ENCODE measurements at regions not wholly inside any gene's neighbourhood (a gene's known extent, or its start where the extent isn't known, plus 50 kb on each side); places are given as distances from the start of the nearest gene placed in this dataset.

- Histone ChIP-seq H3K9ac (ENCODE audit: low read depth in 1 of 2, low read length in 2 of 2) (no peak overlapping the region), H3K4me3 (ENCODE audit: low read length in 2 of 2) (no peak overlapping the region), H3K4me1 (ENCODE audit: control insufficient read depth in 2 of 2, insufficient read depth in 2 of 2, low read length in 2 of 2) (no peaks in the 10 kb centered on the region), H3K9me3 (ENCODE audit: control insufficient read depth in 2 of 2, low read length in 2 of 2) (no peaks in the 10 kb centered on the region), H3K36me3 (ENCODE audit: control insufficient read depth in 2 of 2, insufficient read depth in 2 of 2, low read length in 2 of 2) (no peaks in the 10 kb centered on the region), H3K27me3 (ENCODE audit: control insufficient read depth in 2 of 2, insufficient read depth in 2 of 2, low read length in 2 of 2) (peaks cover 0 to 3% of the 10 kb centered on the region in 2 donors), H3K27ac (ENCODE audit: low read depth in 2 of 2, low read length in 2 of 2) (no peak overlapping the region)
Measured at GRCh38 chr18:25962919-25963318, 127.5 kb downstream of the SS18 start.

- peaks cover 0 to 3% of the 10 kb centered on the region in 2 donors for H3K27me3 ChIP-seq (ENCODE audit: control insufficient read depth in 2 of 2, insufficient read depth in 2 of 2, low read length in 2 of 2)
- H3K4me1 ChIP-seq (ENCODE audit: control insufficient read depth in 2 of 2, insufficient read depth in 2 of 2, low read length in 2 of 2), result no peaks in the 10 kb centered on the region
- no peak overlapping the region for H3K27ac ChIP-seq (ENCODE audit: low read depth in 2 of 2, low read length in 2 of 2)
- no peak overlapping the region for H3K9ac ChIP-seq (ENCODE audit: low read depth in 1 of 2, low read length in 2 of 2)
- H3K4me3 ChIP-seq (ENCODE audit: low read length in 2 of 2), result no peak overlapping the region
- H3K36me3 ChIP-seq (ENCODE audit: control insufficient read depth in 2 of 2, insufficient read depth in 2 of 2, low read length in 2 of 2), result no peaks in the 10 kb centered on the region
- no peaks in the 10 kb centered on the region for H3K9me3 ChIP-seq (ENCODE audit: control insufficient read depth in 2 of 2, low read length in 2 of 2)
Measured at GRCh38 chr18:25962176-25962575, 128.2 kb downstream of the SS18 start.

GRCh38 chr18:25957017-25957416 is 133.4 kb downstream of the SS18 start:
- no peaks in the 10 kb centered on the region for H3K27me3 ChIP-seq (ENCODE audit: control insufficient read depth in 2 of 2, insufficient read depth in 2 of 2, low read length in 2 of 2)

GRCh38 chr18:25953111-25953510 is 137.3 kb downstream of the SS18 start:
- Histone ChIP-seq H3K36me3 (ENCODE audit: control insufficient read depth in 2 of 2, insufficient read depth in 2 of 2, low read length in 2 of 2) (no peaks in the 10 kb centered on the region), H3K4me3 (ENCODE audit: low read length in 2 of 2) (no peak overlapping the region), H3K27me3 (ENCODE audit: control insufficient read depth in 2 of 2, insufficient read depth in 2 of 2, low read length in 2 of 2) (no peaks in the 10 kb centered on the region), H3K9me3 (ENCODE audit: control insufficient read depth in 2 of 2, low read length in 2 of 2) (no peaks in the 10 kb centered on the region), H3K27ac (ENCODE audit: low read depth in 2 of 2, low read length in 2 of 2) (no peak overlapping the region), H3K9ac (ENCODE audit: low read depth in 1 of 2, low read length in 2 of 2) (no peak overlapping the region), H3K4me1 (ENCODE audit: control insufficient read depth in 2 of 2, insufficient read depth in 2 of 2, low read length in 2 of 2) (peaks cover 0 to 4% of the 10 kb centered on the region in 2 donors)

More at GRCh38 chr18:25957017-25957416, 133.4 kb downstream of the SS18 start:
- H3K9me3 ChIP-seq (ENCODE audit: control insufficient read depth in 2 of 2, low read length in 2 of 2), result no peaks in the 10 kb centered on the region
- no peak overlapping the region for H3K4me3 ChIP-seq (ENCODE audit: low read length in 2 of 2)
- H3K27ac ChIP-seq (ENCODE audit: low read depth in 2 of 2, low read length in 2 of 2), result no peak overlapping the region
- no peaks in the 10 kb centered on the region for H3K36me3 ChIP-seq (ENCODE audit: control insufficient read depth in 2 of 2, insufficient read depth in 2 of 2, low read length in 2 of 2)
- H3K4me1 ChIP-seq (ENCODE audit: control insufficient read depth in 2 of 2, insufficient read depth in 2 of 2, low read length in 2 of 2), result peaks cover 0 to 4% of the 10 kb centered on the region in 2 donors
- H3K9ac ChIP-seq (ENCODE audit: low read depth in 1 of 2, low read length in 2 of 2), result no peak overlapping the region

- H3K27ac ChIP-seq (ENCODE audit: low read depth in 2 of 2, low read length in 2 of 2), result no peak overlapping the region
- no peaks in the 10 kb centered on the region for H3K9me3 ChIP-seq (ENCODE audit: control insufficient read depth in 2 of 2, low read length in 2 of 2)
- no peak overlapping the region for H3K4me3 ChIP-seq (ENCODE audit: low read length in 2 of 2)
- no peak overlapping the region for H3K9ac ChIP-seq (ENCODE audit: low read depth in 1 of 2, low read length in 2 of 2)
- no peaks in the 10 kb centered on the region for H3K27me3 ChIP-seq (ENCODE audit: control insufficient read depth in 2 of 2, insufficient read depth in 2 of 2, low read length in 2 of 2)
- peaks cover 0 to 4% of the 10 kb centered on the region in 2 donors for H3K4me1 ChIP-seq (ENCODE audit: control insufficient read depth in 2 of 2, insufficient read depth in 2 of 2, low read length in 2 of 2)
- no peaks in the 10 kb centered on the region for H3K36me3 ChIP-seq (ENCODE audit: control insufficient read depth in 2 of 2, insufficient read depth in 2 of 2, low read length in 2 of 2)
Measured at GRCh38 chr18:25950321-25950720, 140.1 kb downstream of the SS18 start.

GRCh38 chr18:25946540-25946939 is 143.9 kb downstream of the SS18 start:
- H3K27ac ChIP-seq (ENCODE audit: low read depth in 2 of 2, low read length in 2 of 2), result no peak overlapping the region

GRCh38 chr18:25935356-25935755 is 155.1 kb downstream of the SS18 start:
- no peaks in the 10 kb centered on the region for H3K36me3 ChIP-seq (ENCODE audit: control insufficient read depth in 2 of 2, insufficient read depth in 2 of 2, low read length in 2 of 2)
- H3K9me3 ChIP-seq (ENCODE audit: control insufficient read depth in 2 of 2, low read length in 2 of 2), result no peaks in the 10 kb centered on the region
- no peaks in the 10 kb centered on the region for H3K4me1 ChIP-seq (ENCODE audit: control insufficient read depth in 2 of 2, insufficient read depth in 2 of 2, low read length in 2 of 2)
- H3K4me3 ChIP-seq (ENCODE audit: low read length in 2 of 2), result no peak overlapping the region
- no peak overlapping the region for H3K9ac ChIP-seq (ENCODE audit: low read depth in 1 of 2, low read length in 2 of 2)
- no peaks in the 10 kb centered on the region for H3K27me3 ChIP-seq (ENCODE audit: control insufficient read depth in 2 of 2, insufficient read depth in 2 of 2, low read length in 2 of 2)
- H3K27ac ChIP-seq (ENCODE audit: low read depth in 2 of 2, low read length in 2 of 2), result no peak overlapping the region

More at GRCh38 chr18:25946540-25946939, 143.9 kb downstream of the SS18 start:
- H3K9me3 ChIP-seq (ENCODE audit: control insufficient read depth in 2 of 2, low read length in 2 of 2), result no peaks in the 10 kb centered on the region
- no peaks in the 10 kb centered on the region for H3K4me1 ChIP-seq (ENCODE audit: control insufficient read depth in 2 of 2, insufficient read depth in 2 of 2, low read length in 2 of 2)
- no peak overlapping the region for H3K9ac ChIP-seq (ENCODE audit: low read depth in 1 of 2, low read length in 2 of 2)
- no peaks in the 10 kb centered on the region for H3K36me3 ChIP-seq (ENCODE audit: control insufficient read depth in 2 of 2, insufficient read depth in 2 of 2, low read length in 2 of 2)
- no peaks in the 10 kb centered on the region for H3K27me3 ChIP-seq (ENCODE audit: control insufficient read depth in 2 of 2, insufficient read depth in 2 of 2, low read length in 2 of 2)
- H3K4me3 ChIP-seq (ENCODE audit: low read length in 2 of 2), result no peak overlapping the region

- no peaks in the 10 kb centered on the region for H3K36me3 ChIP-seq (ENCODE audit: control insufficient read depth in 2 of 2, insufficient read depth in 2 of 2, low read length in 2 of 2)
- H3K27me3 ChIP-seq (ENCODE audit: control insufficient read depth in 2 of 2, insufficient read depth in 2 of 2, low read length in 2 of 2), result no peaks in the 10 kb centered on the region
- no peaks in the 10 kb centered on the region for H3K9me3 ChIP-seq (ENCODE audit: control insufficient read depth in 2 of 2, low read length in 2 of 2)
- H3K9ac ChIP-seq (ENCODE audit: low read depth in 1 of 2, low read length in 2 of 2), result no peak overlapping the region
- H3K4me3 ChIP-seq (ENCODE audit: low read length in 2 of 2), result no peak overlapping the region
- H3K27ac ChIP-seq (ENCODE audit: low read depth in 2 of 2, low read length in 2 of 2), result no peak overlapping the region
- no peaks in the 10 kb centered on the region for H3K4me1 ChIP-seq (ENCODE audit: control insufficient read depth in 2 of 2, insufficient read depth in 2 of 2, low read length in 2 of 2)
Measured at GRCh38 chr18:25931126-25931525, 159.3 kb downstream of the SS18 start.

- H3K9ac ChIP-seq (ENCODE audit: low read depth in 1 of 2, low read length in 2 of 2), result no peak overlapping the region
- H3K27me3 ChIP-seq (ENCODE audit: control insufficient read depth in 2 of 2, insufficient read depth in 2 of 2, low read length in 2 of 2), result no peaks in the 10 kb centered on the region
- H3K27ac ChIP-seq (ENCODE audit: low read depth in 2 of 2, low read length in 2 of 2), result no peak overlapping the region
- no peaks in the 10 kb centered on the region for H3K36me3 ChIP-seq (ENCODE audit: control insufficient read depth in 2 of 2, insufficient read depth in 2 of 2, low read length in 2 of 2)
- H3K9me3 ChIP-seq (ENCODE audit: control insufficient read depth in 2 of 2, low read length in 2 of 2), result no peaks in the 10 kb centered on the region
- H3K4me1 ChIP-seq (ENCODE audit: control insufficient read depth in 2 of 2, insufficient read depth in 2 of 2, low read length in 2 of 2), result no peaks in the 10 kb centered on the region
- no peak overlapping the region for H3K4me3 ChIP-seq (ENCODE audit: low read length in 2 of 2)
Measured at GRCh38 chr18:25929787-25930186, 160.6 kb downstream of the SS18 start.

- no peak overlapping the region for H3K27ac ChIP-seq (ENCODE audit: low read depth in 2 of 2, low read length in 2 of 2)
- no peaks in the 10 kb centered on the region for H3K9me3 ChIP-seq (ENCODE audit: control insufficient read depth in 2 of 2, low read length in 2 of 2)
- H3K27me3 ChIP-seq (ENCODE audit: control insufficient read depth in 2 of 2, insufficient read depth in 2 of 2, low read length in 2 of 2), result no peaks in the 10 kb centered on the region
- no peaks in the 10 kb centered on the region for H3K36me3 ChIP-seq (ENCODE audit: control insufficient read depth in 2 of 2, insufficient read depth in 2 of 2, low read length in 2 of 2)
- no peak overlapping the region for H3K4me3 ChIP-seq (ENCODE audit: low read length in 2 of 2)
- no peaks in the 10 kb centered on the region for H3K4me1 ChIP-seq (ENCODE audit: control insufficient read depth in 2 of 2, insufficient read depth in 2 of 2, low read length in 2 of 2)
- H3K9ac ChIP-seq (ENCODE audit: low read depth in 1 of 2, low read length in 2 of 2), result no peak overlapping the region
Measured at GRCh38 chr18:25927830-25928229, 162.6 kb downstream of the SS18 start.

GRCh38 chr18:25923193-25923592 is 167.2 kb downstream of the SS18 start:
- no peaks in the 10 kb centered on the region for H3K36me3 ChIP-seq (ENCODE audit: control insufficient read depth in 2 of 2, insufficient read depth in 2 of 2, low read length in 2 of 2)

More at GRCh38 chr18:25923193-25923592, 167.2 kb downstream of the SS18 start:
- H3K4me3 ChIP-seq (ENCODE audit: low read length in 2 of 2), result no peak overlapping the region
- no peak overlapping the region for H3K9ac ChIP-seq (ENCODE audit: low read depth in 1 of 2, low read length in 2 of 2)
- H3K27ac ChIP-seq (ENCODE audit: low read depth in 2 of 2, low read length in 2 of 2), result no peak overlapping the region
- H3K27me3 ChIP-seq (ENCODE audit: control insufficient read depth in 2 of 2, insufficient read depth in 2 of 2, low read length in 2 of 2), result no peaks in the 10 kb centered on the region
- H3K9me3 ChIP-seq (ENCODE audit: control insufficient read depth in 2 of 2, low read length in 2 of 2), result no peaks in the 10 kb centered on the region
- H3K4me1 ChIP-seq (ENCODE audit: control insufficient read depth in 2 of 2, insufficient read depth in 2 of 2, low read length in 2 of 2), result no peaks in the 10 kb centered on the region
